ENCODE measurements at regions not wholly inside any gene's neighbourhood (a gene's known extent, or its start where the extent isn't known, plus 50 kb on each side); places are given as distances from the start of the nearest gene placed in this dataset.

DNA sequence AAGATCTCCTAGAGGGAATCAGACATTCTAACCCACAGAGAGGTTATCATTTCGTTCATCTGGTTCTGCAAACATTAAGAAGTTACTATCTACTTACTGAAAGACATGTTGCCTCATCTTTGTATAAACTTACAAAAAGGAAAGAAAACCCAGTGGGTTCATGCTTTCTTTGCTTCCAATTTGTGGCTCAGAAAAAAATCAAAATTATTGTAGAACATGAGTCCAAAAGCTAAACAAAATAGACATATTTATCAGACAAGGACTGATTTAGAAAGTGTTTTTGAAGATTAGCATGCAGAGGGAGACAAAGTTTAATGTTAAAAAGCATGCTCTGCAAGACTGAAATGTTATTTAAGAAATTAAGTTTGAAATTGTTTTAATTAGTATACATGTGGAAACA, 123.1 kb downstream of the MBL2 start:
- TF ChIP-seq, protein P1, sequence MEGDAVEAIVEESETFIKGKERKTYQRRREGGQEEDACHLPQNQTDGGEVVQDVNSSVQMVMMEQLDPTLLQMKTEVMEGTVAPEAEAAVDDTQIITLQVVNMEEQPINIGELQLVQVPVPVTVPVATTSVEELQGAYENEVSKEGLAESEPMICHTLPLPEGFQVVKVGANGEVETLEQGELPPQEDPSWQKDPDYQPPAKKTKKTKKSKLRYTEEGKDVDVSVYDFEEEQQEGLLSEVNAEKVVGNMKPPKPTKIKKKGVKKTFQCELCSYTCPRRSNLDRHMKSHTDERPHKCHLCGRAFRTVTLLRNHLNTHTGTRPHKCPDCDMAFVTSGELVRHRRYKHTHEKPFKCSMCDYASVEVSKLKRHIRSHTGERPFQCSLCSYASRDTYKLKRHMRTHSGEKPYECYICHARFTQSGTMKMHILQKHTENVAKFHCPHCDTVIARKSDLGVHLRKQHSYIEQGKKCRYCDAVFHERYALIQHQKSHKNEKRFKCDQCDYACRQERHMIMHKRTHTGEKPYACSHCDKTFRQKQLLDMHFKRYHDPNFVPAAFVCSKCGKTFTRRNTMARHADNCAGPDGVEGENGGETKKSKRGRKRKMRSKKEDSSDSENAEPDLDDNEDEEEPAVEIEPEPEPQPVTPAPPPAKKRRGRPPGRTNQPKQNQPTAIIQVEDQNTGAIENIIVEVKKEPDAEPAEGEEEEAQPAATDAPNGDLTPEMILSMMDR (IDR thresholded peaks at IDR 0.05) = no peak
- TF ChIP-seq POLR2A (IDR thresholded peaks at IDR 0.05) = no peak

Data from vagina (tissue), 2 donors.